SK-N-SH (cell line): ENCODE measurements at regions not wholly inside any gene's neighbourhood (a gene's known extent, or its start where the extent isn't known, plus 50 kb on each side); places are given as distances from the start of the nearest gene placed in this dataset.

Experiments
- CTCF ChIA-PET: fragments of 300-600, 350-600 bp; formaldehyde crosslinking; extraction: SDS; loops from one replicate; lab custom pipeline; 2021; lab: Yijun Ruan, JAX
- POLR2A ChIA-PET: fragments of 350-600 bp; sonication (Branson Sonifier 250); formaldehyde crosslinking; extraction: SDS; loops from one replicate; lab custom pipeline; 2020; ENCODE audit warnings: antibody characterized with exemption, inconsistent platforms; lab: Yijun Ruan, JAX
- DNase-seq: peaks from one replicate; pipeline ENCODE4 v3.0.0; 2012
- H2AFZ ChIP-seq: fragments of 200-600 bp; sonication (generic); 2 replicates; pipeline ENCODE4 v1.8.1; 2016; ENCODE audit warnings: antibody characterized with exemption, mild to moderate bottlenecking, low read depth
- H3F3A ChIP-seq: fragments of 200-600 bp; sonication (generic); replicated peaks from 2 replicates; pipeline ENCODE3; 2016; ENCODE audit warnings: antibody characterized with exemption, mild to moderate bottlenecking; ENCODE audit not compliant: insufficient read depth
- H3K27ac ChIP-seq, 2 experiments: fragments of 200-500 bp in 1 of 2; fragments of 200-600 bp in 1 of 2; sonication (Bioruptor generic) in 1 of 2; sonication (generic), shearing (Covaris generic) in 1 of 2; 2 replicates each; pipeline versions ENCODE4 v1.5.1 to v1.6.1; 2014 to 2016; ENCODE audit warnings: low read depth in 2 of 2, inconsistent platforms in 1 of 2, low read length in 1 of 2, mild to moderate bottlenecking in 1 of 2, mixed read lengths in 1 of 2
- H3K27me3 ChIP-seq: fragments of 200-600 bp; sonication (generic), shearing (Covaris generic); 2 replicates; pipeline ENCODE4 v1.6.1; 2016; ENCODE audit warnings: mixed run types; ENCODE audit not compliant: insufficient read depth
- H3K36me3 ChIP-seq, 2 experiments: fragments of 200-500 bp in 1 of 2; fragments of 200-600 bp in 1 of 2; sonication (Bioruptor generic) in 1 of 2; sonication (generic) in 1 of 2; replicated peaks in 1 of 2; 2 replicates each; pipeline versions ENCODE3 to v1.5.1; 2014 to 2016; ENCODE audit warnings: low read length in 1 of 2, mild to moderate bottlenecking in 1 of 2; ENCODE audit not compliant: insufficient read depth in 2 of 2, control insufficient read depth in 1 of 2
- H3K4me1 ChIP-seq, 2 experiments: fragments of 200-500 bp in 1 of 2; fragments of 200-600 bp in 1 of 2; sonication (Bioruptor generic) in 1 of 2; sonication (generic), shearing (Covaris generic) in 1 of 2; 2 replicates each; pipeline versions ENCODE4 v1.5.1 to v1.6.1; 2014 to 2016; ENCODE audit warnings: low read depth in 1 of 2, low read length in 1 of 2, mixed run types in 1 of 2; ENCODE audit not compliant: insufficient read depth in 2 of 2, control insufficient read depth in 1 of 2
- H3K4me2 ChIP-seq: fragments of 200-600 bp; sonication (generic), shearing (Covaris generic); 2 replicates; pipeline ENCODE4 v1.6.1; 2017; ENCODE audit warnings: mixed run types
- H3K4me3 ChIP-seq, 2 experiments: fragments of 200-500 bp in 1 of 2; fragments of 200-600 bp in 1 of 2; sonication (Bioruptor generic) in 1 of 2; sonication (generic), shearing (Covaris generic) in 1 of 2; 2 replicates each; pipeline versions ENCODE4 v1.5.1 to v1.8.1; 2014 to 2016; ENCODE audit warnings: low read depth in 2 of 2, inconsistent platforms in 1 of 2, low read length in 1 of 2, mild to moderate bottlenecking in 1 of 2, mixed read lengths in 1 of 2, moderate library complexity in 1 of 2
- H3K79me2 ChIP-seq: fragments of 200-600 bp; sonication (generic); 2 replicates; pipeline ENCODE4 v1.8.1; 2017; ENCODE audit warnings: mild to moderate bottlenecking; ENCODE audit not compliant: insufficient read depth
- H3K9ac ChIP-seq: fragments of 200-600 bp; sonication (generic); 2 replicates; pipeline ENCODE4 v1.6.1; 2017; ENCODE audit warnings: mixed run types
- H3K9me2 ChIP-seq: fragments of 200-600 bp; sonication (generic); 2 replicates; pipeline ENCODE4 v1.6.1; 2017; ENCODE audit warnings: mixed run types
- H3K9me3 ChIP-seq: fragments of 200-600 bp; sonication (generic); 2 replicates; pipeline ENCODE4 v1.6.1; 2017; ENCODE audit warnings: mixed run types, mild to moderate bottlenecking, moderate library complexity
- H4K20me1 ChIP-seq: fragments of 200-600 bp; sonication (generic); 2 replicates; pipeline ENCODE4 v1.6.1; 2017; ENCODE audit warnings: mild to moderate bottlenecking, mixed run types; ENCODE audit not compliant: insufficient read depth
- CHD2 ChIP-seq: fragments of 150-350 bp; IDR thresholded peaks from 2 replicates; pipeline ENCODE4 v1.6.1; 2018; ENCODE audit warnings: low read length; ENCODE audit not compliant: partially characterized antibody
- CTCF ChIP-seq: fragments of 200-600 bp; sonication (generic); IDR thresholded peaks from 2 replicates; pipeline ENCODE4 v1.6.1; 2017; ENCODE audit warnings: antibody characterized with exemption, mild to moderate bottlenecking, moderate library complexity
- ELF1 ChIP-seq: IDR thresholded peaks from 2 replicates; pipeline ENCODE4 v1.4.0; 2012
- EZH2phosphoT487 ChIP-seq: fragments of 200-600 bp; sonication (generic); IDR thresholded peaks from 2 replicates; pipeline ENCODE4 v1.6.1; 2017; ENCODE audit warnings: low read depth, mixed run types, mild to moderate bottlenecking, antibody characterized with exemption, moderate library complexity, borderline replicate concordance
- FOSL2 ChIP-seq: IDR thresholded peaks from 2 replicates; pipeline ENCODE4 v1.4.0; 2012; ENCODE audit warnings: low read depth, mild to moderate bottlenecking, moderate library complexity, borderline replicate concordance
- FOXJ3 ChIP-seq: sonication (generic); formaldehyde crosslinking; IDR thresholded peaks from 2 replicates; pipeline ENCODE4 v1.5.1; 2020; ENCODE audit warnings: mild to moderate bottlenecking, missing genetic modification reagents
- FOXM1 ChIP-seq: IDR thresholded peaks from 2 replicates; pipeline ENCODE4 v1.4.0; 2012; ENCODE audit warnings: low read depth, mild to moderate bottlenecking
- GABPA ChIP-seq: IDR thresholded peaks from 2 replicates; pipeline ENCODE4 v1.4.0; 2012; ENCODE audit warnings: low read depth, mild to moderate bottlenecking
- JUND ChIP-seq: IDR thresholded peaks from 2 replicates; pipeline ENCODE4 v1.4.0; 2012
- MEF2A ChIP-seq: IDR thresholded peaks from 2 replicates; pipeline ENCODE4 v1.4.0; 2012; ENCODE audit warnings: low read depth, borderline replicate concordance
- MXI1 ChIP-seq: IDR thresholded peaks from 2 replicates; pipeline ENCODE4 v1.6.1; 2012; ENCODE audit warnings: mild to moderate bottlenecking, low read depth, low read length, improper control_type of control experiment
- POLR2AphosphoS5 ChIP-seq: IDR thresholded peaks from 2 replicates; pipeline ENCODE4 v1.6.1; 2012; ENCODE audit warnings: low read depth, low read length
- RAD21 ChIP-seq: IDR thresholded peaks from 2 replicates; pipeline ENCODE4 v1.6.1; 2012; ENCODE audit warnings: mild to moderate bottlenecking, low read length
- RCOR1 ChIP-seq: fragments of 150-350 bp; IDR thresholded peaks from 2 replicates; pipeline ENCODE4 v1.6.1; 2017; ENCODE audit warnings: antibody characterized with exemption, low read length
- RXRA ChIP-seq: IDR thresholded peaks from 2 replicates; pipeline ENCODE4 v1.4.0; 2012; ENCODE audit warnings: low read depth, mild to moderate bottlenecking, borderline replicate concordance
- SIN3A ChIP-seq: IDR thresholded peaks from 2 replicates; pipeline ENCODE4 v1.6.1; 2012; ENCODE audit warnings: low read depth, mild to moderate bottlenecking, low read length, moderate library complexity, borderline replicate concordance
- SMC3 ChIP-seq: IDR thresholded peaks from 2 replicates; pipeline ENCODE4 v1.6.1; 2012; ENCODE audit warnings: low read depth, low read length, improper control_type of control experiment
- TAF1 ChIP-seq: IDR thresholded peaks from 2 replicates; pipeline ENCODE4 v1.6.1; 2012; ENCODE audit warnings: low read depth, mild to moderate bottlenecking, low read length, moderate library complexity, borderline replicate concordance
- USF1 ChIP-seq: IDR thresholded peaks from 2 replicates; pipeline ENCODE4 v1.4.0; 2012; ENCODE audit warnings: low read depth, borderline replicate concordance
- WGBS: methylation state at CpG from one replicate; pipeline ENCODE4 v1.1.6; 2017; ENCODE audit warnings: low lambda C conversion rate; 5-methylcytosine and 5-hydroxymethylcytosine counted together
- TF ChIP-seq, protein P1 (sequence below): IDR thresholded peaks from 2 replicates; pipeline ENCODE4 v1.4.0; 2012; ENCODE audit warnings: low read depth
- TF ChIP-seq, protein P2 (sequence below): IDR thresholded peaks from 2 replicates; pipeline ENCODE4; 2012
- TF ChIP-seq, protein P3 (sequence below): fragments of 150-350 bp; IDR thresholded peaks from 2 replicates; pipeline ENCODE4 v1.6.1; 2016; ENCODE audit warnings: mild to moderate bottlenecking, low read depth, low read length

- TF ChIP-seq, protein P1, sequence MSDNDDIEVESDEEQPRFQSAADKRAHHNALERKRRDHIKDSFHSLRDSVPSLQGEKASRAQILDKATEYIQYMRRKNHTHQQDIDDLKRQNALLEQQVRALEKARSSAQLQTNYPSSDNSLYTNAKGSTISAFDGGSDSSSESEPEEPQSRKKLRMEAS, result no peak
- TF ChIP-seq SIN3A (no peak), CHD2 (no peak), FOSL2 (no peak), RAD21 (no peak), MXI1 (no peak)
Measured at GRCh38 chr7:136527554-136527953, 340.9 kb upstream of the CHRM2 start (continued).

- no peaks in the 10 kb centered on the region for H3F3A ChIP-seq
- ChIA-PET CTCF (no interaction called here), POLR2A (no interaction called here)
- H3K4me3 ChIP-seq, result no peak overlapping the region; a peak in 1 of 4 replicates
- H2AFZ ChIP-seq, result no peak overlapping the region
- WGBS, result 43% methylated on average over 5 of the region's 7 CpGs
- DNase-seq, result no peak
- no peak overlapping the region for H3K9ac ChIP-seq
- H3K36me3 ChIP-seq, result no peaks in the 10 kb centered on the region
- H3K9me3 ChIP-seq, result 0 out of 2 replicates have a peak, but pooled peaks cover 5% of the 10 kb centered on the region
- no peaks in the 10 kb centered on the region for H4K20me1 ChIP-seq
- no peaks in the 10 kb centered on the region for H3K27me3 ChIP-seq
- peaks cover 0 to 14% of the 10 kb centered on the region in 2 experiments; a peak in 2 of 4 replicates for H3K4me1 ChIP-seq
- H3K9me2 ChIP-seq, result no peaks in the 10 kb centered on the region
- no peak overlapping the region for H3K27ac ChIP-seq
- H3K4me2 ChIP-seq, result no peak overlapping the region
- TF ChIP-seq USF1 (no peak), ELF1 (no peak), MXI1 (no peak), GABPA (no peak), POLR2AphosphoS5 (no peak), SIN3A (no peak), CHD2 (no peak), EZH2phosphoT487 (no peak), FOXM1 (no peak), MEF2A (no peak), FOXJ3 (CRISPR knock-in tag) (no peak), RCOR1 (no peak), RAD21 (no peak)
- no peaks in the 10 kb centered on the region for H3K79me2 ChIP-seq
Measured at GRCh38 chr7:136526408-136527105, 341.9 kb upstream of the CHRM2 start.

- Histone ChIP-seq H3K79me2 (no peaks in the 10 kb centered on the region), H3K36me3 (no peaks in the 10 kb centered on the region), H3K4me1 (peaks cover 0 to 2% of the 10 kb centered on the region in 2 experiments; a peak in 2 of 4 replicates), H3K27ac (no peak overlapping the region), H3F3A (no peaks in the 10 kb centered on the region), H3K4me2 (no peak overlapping the region), H3K9me2 (no peaks in the 10 kb centered on the region), H2AFZ (no peak overlapping the region), H3K27me3 (no peaks in the 10 kb centered on the region), H3K4me3 (no peak overlapping the region), H3K9ac (no peak overlapping the region), H3K9me3 (peaks cover 12% of the 10 kb centered on the region; the same call in 1 of the 2 replicates), H4K20me1 (no peaks in the 10 kb centered on the region)
- ChIA-PET POLR2A (no interaction called here), CTCF (interaction anchor here (0.9 to 1.5 kb wide), 2 partner anchors 19 to 118 kb away, joined by 4 read pairs; no protein-coding TSS in a partner anchor)
- WGBS, result 24% methylated on average over 3 of the region's 3 CpGs
- DNase-seq, result no peak
- TF ChIP-seq CTCF, result no peak
- no peak for TF ChIP-seq SMC3
- no peak for TF ChIP-seq TAF1
- TF ChIP-seq, protein P2, sequence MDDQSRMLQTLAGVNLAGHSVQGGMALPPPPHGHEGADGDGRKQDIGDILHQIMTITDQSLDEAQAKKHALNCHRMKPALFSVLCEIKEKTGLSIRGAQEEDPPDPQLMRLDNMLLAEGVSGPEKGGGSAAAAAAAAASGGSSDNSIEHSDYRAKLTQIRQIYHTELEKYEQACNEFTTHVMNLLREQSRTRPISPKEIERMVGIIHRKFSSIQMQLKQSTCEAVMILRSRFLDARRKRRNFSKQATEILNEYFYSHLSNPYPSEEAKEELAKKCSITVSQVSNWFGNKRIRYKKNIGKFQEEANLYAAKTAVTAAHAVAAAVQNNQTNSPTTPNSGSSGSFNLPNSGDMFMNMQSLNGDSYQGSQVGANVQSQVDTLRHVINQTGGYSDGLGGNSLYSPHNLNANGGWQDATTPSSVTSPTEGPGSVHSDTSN, result no peak
- no peak for TF ChIP-seq RXRA
- TF ChIP-seq RAD21, result no peak
- no peak for TF ChIP-seq JUND
- TF ChIP-seq FOSL2, result no peak
- TF ChIP-seq, protein P3, sequence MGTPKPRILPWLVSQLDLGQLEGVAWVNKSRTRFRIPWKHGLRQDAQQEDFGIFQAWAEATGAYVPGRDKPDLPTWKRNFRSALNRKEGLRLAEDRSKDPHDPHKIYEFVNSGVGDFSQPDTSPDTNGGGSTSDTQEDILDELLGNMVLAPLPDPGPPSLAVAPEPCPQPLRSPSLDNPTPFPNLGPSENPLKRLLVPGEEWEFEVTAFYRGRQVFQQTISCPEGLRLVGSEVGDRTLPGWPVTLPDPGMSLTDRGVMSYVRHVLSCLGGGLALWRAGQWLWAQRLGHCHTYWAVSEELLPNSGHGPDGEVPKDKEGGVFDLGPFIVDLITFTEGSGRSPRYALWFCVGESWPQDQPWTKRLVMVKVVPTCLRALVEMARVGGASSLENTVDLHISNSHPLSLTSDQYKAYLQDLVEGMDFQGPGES, result no peak
- no peak for TF ChIP-seq RCOR1
Measured at GRCh38 chr7:136523571-136523970, 344.9 kb upstream of the CHRM2 start.
